ENCODE measurements at regions not wholly inside any gene's neighbourhood (a gene's known extent, or its start where the extent isn't known, plus 50 kb on each side); places are given as distances from the start of the nearest gene placed in this dataset.

- no peak for TF ChIP-seq CTCF (IDR thresholded peaks at IDR 0.05; ENCODE audit: low read length)
- TF ChIP-seq EZH2 (IDR thresholded peaks at IDR 0.05; ENCODE audit: borderline replicate concordance, low read length), result no peak
Measured at GRCh38 chr14:83416476-83416875, 1882.8 kb upstream of the SEL1L start.
